GM19240 (cell line): ENCODE measurements at regions not wholly inside any gene's neighbourhood (a gene's known extent, or its start where the extent isn't known, plus 50 kb on each side); places are given as distances from the start of the nearest gene placed in this dataset.
"Not testable (repeated sequence)": the region's sequence is repeated elsewhere in the genome, so short reads cannot be mapped to it uniquely, and the experiment has no call there.

Experiments used
- DNase-seq: peaks from one replicate; pipeline ENCODE4 v3.0.0; 2011; ENCODE audit warnings: low spot score; ENCODE audit not compliant: insufficient read length

GRCh38 chr16:73415286-73415685 lies 367.4 kb upstream of the ZFHX3 start:
- DNase-seq: no peak

DNA sequence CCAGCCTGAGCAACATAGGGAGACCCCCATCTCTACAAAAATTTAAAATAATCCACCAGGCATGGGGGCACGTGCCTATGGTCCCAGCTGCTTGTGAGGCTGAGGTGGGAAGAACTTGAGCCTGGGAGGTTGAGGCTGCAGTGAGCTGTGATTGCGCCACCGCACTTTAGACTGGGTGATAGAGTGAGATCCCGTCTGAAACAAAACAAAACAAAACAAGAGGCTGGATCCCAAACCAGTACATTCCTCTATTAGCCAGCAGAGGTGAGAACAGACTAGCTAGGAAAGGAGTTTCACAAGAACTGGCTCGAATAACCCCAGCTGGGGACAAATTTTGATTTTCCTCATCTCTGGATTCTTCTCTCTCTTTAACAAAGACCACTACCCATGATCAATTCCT lies 366.7 kb upstream of the ZFHX3 start:
- no peak for DNase-seq

GRCh38 chr16:73413830-73414190 lies 365.9 kb upstream of the ZFHX3 start:
- DNase-seq: no peak

DNA sequence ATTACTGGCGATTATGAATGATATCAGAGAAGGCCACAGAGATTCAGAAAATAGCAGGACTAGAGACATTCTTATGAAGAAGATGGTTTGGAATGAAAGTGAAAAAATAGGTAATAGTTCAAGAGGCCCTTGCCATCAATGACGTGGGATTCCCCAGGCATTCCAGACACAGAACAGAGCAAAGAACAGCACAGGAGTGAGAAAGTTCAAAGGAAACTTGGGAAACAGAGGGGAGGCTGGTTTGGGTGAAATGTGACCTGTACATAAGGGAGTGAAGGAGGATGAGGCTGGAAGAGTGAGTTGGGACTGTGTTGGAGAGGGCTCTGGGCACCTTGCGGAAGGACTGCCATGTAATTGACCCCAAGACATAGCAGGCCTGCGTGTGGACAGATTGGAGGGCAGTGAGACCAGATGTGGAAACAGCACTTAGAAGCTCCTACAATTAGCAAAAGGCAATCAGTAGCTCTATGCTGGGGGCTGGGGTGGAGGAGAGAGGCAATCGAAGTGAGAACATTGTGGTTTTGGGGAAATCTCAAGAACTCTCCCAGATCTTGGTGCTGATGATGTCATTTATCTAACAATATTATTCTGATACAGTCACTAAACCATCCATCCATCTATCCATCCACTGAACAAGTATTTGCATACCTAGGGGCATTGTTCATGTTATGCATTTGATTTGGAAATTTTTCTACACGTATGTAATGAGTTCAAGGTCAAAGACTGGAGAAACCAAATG lies 365.3 kb upstream of the ZFHX3 start:
- no peak for DNase-seq

DNA sequence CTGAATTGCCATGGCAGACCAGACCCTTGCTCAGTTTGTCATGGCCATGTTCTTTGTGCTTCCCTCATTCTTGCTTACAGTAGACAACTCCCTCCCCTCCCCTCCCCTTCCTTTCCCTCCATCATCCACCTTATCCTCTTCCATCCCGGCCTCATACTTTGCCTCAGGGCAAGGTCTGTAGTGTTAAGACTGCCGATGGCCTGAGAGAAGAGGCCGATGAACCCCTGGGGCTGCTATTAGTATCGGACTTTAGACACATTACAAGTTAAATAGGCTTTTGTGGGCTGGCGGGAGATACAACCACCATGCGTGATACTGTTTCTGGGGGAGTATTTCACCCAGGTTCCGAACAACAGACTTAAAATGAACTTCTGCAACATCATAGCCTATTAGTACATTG lies 364.5 kb upstream of the ZFHX3 start:
- no peak for DNase-seq

GRCh38 chr16:73408716-73409115 lies 360.8 kb upstream of the ZFHX3 start:
- DNase-seq: no peak

GRCh38 chr16:73408311-73408710 lies 360.4 kb upstream of the ZFHX3 start:
- DNase-seq: no peak

- no peak for DNase-seq
Observed at GRCh38 chr16:73405851-73406250, 357.9 kb upstream of the ZFHX3 start.

DNA sequence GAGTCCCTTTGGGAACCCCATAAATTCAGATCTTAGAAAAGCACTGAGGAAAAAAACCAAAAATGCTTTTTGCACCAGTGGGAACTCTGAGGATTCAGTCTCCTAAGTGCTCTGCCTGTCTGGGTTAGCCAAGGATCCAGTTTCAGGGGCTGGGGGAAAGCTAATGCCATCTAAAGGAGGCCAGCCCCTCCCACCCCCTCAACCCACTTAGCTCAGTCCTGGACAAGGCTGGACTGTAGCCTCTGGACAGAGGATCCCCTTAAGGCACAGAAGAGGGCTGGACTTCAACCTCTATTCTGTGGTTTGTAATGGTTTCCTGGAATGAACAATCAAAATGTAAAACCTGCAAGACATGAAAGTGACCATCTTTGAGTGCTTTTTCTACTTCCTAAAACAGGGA lies 356.1 kb upstream of the ZFHX3 start:
- no peak for DNase-seq

- no peak for DNase-seq
Observed at GRCh38 chr16:73403291-73403690, 355.4 kb upstream of the ZFHX3 start.

DNA sequence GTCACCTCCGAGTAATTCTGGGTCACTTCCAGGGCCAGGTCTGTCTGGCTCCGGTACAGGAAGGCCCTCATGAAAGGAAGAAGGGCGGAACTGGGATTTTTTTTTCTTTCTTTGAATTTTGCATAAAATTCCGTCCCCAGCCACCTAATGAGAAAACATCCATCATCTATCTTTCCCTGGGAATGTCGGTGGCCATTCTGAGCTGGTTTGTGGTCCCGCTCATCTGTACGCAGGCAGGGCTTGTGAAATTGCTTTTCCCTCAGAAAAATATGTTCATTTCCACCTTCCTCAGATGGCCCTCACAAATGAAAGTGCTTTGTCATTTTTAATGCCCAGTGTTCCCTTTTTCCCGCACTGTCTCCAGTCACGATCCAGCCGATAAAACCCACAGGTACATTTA lies 353.0 kb upstream of the ZFHX3 start:
- no peak for DNase-seq

DNA sequence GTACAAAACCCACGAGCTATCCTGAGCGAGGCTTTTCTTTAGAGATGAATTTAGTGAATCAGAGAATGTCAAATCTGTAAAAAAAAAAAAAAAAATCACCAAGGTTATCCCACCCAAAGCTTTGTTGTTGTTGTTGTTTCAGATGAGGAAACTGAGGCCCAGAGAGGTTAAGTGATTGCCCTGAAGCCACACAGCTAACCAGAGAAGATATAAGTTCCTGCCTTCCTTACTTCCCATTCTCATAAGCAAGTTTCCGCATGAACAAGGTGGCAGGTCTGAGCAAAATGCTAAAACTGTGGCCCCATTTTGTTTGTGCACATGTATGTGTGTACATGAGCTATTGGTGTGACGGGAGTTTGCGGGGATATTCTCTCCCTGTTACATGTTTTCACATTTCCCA lies 352.1 kb upstream of the ZFHX3 start:
- DNase-seq: no peak

DNA sequence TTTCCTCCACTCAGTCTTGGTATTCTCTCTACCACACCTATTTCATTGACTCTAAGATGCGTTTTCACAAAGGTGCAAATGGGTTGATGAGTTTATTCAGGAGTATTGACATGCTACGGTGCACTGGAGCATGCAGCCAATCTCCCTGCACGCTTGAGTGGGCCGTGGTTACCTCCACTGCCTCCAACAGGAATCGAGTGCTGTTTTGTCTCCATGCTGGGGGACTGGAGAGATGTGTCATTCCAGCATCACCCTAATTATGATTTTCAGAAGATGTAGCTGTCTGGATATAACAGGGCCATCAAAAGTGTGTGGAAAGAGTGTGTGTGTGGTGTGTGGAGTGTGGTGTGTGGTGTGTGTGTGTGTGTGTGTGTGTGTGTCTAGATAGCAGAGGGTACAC lies 351.6 kb upstream of the ZFHX3 start:
- no peak for DNase-seq

DNA sequence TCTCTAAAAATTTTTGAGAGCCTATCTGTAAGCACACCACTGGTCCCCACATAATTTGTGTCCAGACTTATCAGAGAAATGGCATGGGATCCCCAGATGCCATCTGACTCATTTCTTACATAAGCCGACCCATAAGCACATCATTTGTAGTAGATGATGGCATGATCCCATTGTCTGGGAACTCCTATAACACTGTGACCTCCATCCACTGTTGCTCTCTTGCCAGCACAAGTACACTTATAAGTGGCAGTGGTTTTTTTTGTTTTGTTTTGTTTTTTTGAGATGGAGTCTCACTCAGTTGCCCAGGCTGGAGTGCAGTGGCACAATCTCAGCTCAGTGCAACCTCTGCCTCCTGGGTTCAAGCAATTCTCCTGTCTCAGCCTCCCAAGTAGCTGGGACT lies 350.7 kb upstream of the ZFHX3 start:
- not testable (repeated sequence) for DNase-seq

DNA sequence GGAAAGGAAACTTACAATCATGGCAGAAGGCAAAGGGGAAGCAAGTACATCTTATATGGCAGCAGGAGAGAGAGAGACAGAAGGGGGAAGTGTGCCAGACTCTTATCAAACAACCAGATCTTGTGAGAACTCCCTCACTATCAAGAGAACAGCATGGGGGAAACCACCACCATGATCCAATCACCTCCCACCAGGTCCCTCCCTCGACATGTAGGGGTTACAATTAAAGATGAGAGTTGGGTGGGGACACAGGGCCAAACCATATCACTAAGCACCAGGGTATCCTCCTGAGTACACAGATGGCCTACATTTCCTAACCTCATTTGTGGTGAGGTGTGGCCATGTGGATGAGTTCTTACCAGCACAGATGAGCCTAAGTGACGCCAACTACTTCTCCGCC lies 348.6 kb upstream of the ZFHX3 start:
- DNase-seq: no peak

- DNase-seq: no peak
Observed at GRCh38 chr16:73390936-73391335, 343.0 kb upstream of the ZFHX3 start.

DNA sequence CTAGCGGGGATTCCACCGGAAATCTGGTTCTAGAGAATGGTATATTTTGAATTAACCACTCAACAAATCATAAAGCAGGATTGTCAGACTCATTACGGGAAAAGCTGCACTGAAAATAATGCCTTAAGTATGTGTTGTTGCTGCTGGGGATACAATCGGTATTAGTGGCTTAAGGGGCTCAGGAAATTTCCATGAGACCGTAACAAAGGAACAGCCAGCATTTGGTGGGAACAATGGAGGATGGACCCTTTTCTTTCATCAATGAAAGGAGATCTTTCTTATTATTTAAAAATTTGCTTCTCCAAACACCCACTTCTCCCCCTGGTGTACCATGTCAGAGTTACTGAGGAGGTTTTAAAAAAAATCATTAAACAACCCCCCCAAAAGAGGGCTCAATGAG lies 342.6 kb upstream of the ZFHX3 start:
- DNase-seq: no peak

DNA sequence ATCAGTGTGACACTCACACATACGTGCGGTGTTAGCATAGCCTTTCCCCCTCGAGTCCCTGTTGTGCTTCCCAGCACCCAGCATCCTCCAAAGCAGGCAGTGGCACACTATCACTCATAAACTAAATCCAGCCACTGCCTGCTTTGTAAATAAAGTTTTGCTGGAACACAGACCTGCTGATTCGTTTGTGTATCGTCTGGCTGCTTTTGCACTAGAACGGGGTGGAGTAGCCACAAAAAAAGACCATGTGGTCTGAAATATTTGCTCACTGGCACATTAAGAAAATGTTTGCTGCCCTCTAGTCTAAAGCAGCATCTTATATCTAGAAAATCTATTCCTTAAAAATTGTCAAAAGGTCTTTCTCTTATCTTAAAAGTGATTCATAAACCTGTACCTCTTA lies 341.2 kb upstream of the ZFHX3 start:
- no peak for DNase-seq

- no peak for DNase-seq
Observed at GRCh38 chr16:73387979-73388378, 340.1 kb upstream of the ZFHX3 start.

- DNase-seq: no peak
Observed at GRCh38 chr16:73385696-73386095, 337.8 kb upstream of the ZFHX3 start.

DNA sequence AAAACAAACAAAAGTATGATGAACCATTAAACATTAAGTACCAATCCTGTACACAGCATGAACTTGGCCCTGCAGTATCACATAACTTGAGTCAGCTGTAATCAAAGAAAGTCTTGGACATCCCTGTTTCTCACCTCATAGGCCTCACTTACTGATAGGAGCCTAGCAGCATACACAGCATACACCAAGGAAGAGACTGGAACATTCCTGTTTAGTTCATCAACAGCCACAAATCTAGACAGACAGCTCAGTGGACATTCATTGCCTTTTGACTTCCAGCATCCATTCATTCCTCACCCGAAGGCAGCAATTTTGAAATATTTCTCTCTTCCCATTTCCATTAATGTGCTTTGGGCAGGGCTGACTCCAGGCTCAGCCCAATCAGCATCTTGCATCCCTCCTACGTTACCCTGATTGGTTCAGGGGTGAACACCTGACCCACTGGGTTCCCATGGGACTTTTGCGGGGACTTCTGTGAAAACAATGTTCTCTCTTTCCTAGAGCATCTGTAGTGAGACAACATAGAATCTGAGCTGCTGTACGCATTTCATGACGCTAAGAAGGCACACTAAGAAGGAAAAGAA lies 336.7 kb upstream of the ZFHX3 start:
- no peak for DNase-seq

GRCh38 chr16:73383988-73384365 lies 336.0 kb upstream of the ZFHX3 start:
- DNase-seq: no peak

GRCh38 chr16:73383195-73383987 lies 335.5 kb upstream of the ZFHX3 start:
- no peak for DNase-seq
